Head of caudate nucleus (tissue), 42 donors: ENCODE measurements at regions not wholly inside any gene's neighbourhood (a gene's known extent, or its start where the extent isn't known, plus 50 kb on each side); places are given as distances from the start of the nearest gene placed in this dataset.
"Not testable (repeated sequence)": the region's sequence is repeated elsewhere in the genome, so short reads cannot be mapped to it uniquely, and the experiment has no call there.

Source experiments
- DNase-seq, 42 donors: peaks; one replicate each; pipeline versions ENCODE4 v3.0.0 to v3.0.0-alpha.2; 2020 to 2021; ENCODE audit warnings: mixed read lengths in 7 of 42
- intact Hi-C: fragments of 100-400 bp; cut with DNase I; formaldehyde crosslinking; loops from one replicate; pipeline ENCODE4 v1.15.0; 2022

GRCh38 chrY:17607150-17607549, 272.9 kb downstream of the CDY2B start:
- DNase-seq, intact Hi-C loops: not testable (repeated sequence)

DNA sequence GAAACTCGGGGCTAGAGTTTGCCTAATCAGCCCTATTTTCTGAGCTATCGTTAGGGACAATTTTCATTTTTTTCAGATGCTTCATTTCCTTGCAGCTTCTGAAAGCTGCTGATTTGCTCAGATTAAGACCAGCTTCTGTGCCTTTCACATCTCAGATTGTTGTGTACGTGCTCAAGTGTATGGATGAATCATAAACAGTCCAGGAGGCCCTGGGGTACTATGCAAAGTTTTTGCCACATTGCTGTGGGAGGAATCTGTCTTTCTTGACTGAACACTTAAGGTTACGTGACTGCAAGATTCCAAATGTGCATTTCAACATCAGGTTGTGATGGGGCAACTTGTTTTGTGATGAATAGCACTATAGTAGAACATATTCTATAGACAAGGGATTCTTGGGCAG, 280.8 kb downstream of the CDY2B start:
- intact Hi-C loops, result not testable (repeated sequence)

DNA sequence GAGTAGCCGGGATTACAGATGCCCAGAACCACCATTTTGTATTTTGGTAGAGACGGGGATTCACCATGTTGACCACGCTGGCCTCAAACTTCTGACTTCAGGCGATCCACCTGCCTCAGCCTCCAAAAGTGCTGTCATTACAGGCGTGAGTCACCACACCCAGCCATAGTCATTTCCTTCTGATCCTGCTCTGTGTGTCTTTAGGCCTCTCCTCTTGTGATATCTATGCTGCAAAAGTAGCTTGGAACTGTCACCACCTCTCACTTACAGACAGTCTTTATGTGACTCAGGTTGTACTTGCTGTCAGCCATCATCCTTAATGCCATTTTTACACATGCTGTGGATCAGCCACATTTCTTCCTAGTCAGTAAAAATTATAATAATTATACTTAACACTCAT, 286.3 kb downstream of the CDY2B start:
- intact Hi-C loops, DNase-seq: not testable (repeated sequence)

More for the DNA sequence above, 280.8 kb downstream of the CDY2B start:
- not testable (repeated sequence) for DNase-seq

- intact Hi-C loops, DNase-seq: not testable (repeated sequence)
Measured at GRCh38 chrY:17579956-17580519, 300.0 kb downstream of the CDY2B start.

DNA sequence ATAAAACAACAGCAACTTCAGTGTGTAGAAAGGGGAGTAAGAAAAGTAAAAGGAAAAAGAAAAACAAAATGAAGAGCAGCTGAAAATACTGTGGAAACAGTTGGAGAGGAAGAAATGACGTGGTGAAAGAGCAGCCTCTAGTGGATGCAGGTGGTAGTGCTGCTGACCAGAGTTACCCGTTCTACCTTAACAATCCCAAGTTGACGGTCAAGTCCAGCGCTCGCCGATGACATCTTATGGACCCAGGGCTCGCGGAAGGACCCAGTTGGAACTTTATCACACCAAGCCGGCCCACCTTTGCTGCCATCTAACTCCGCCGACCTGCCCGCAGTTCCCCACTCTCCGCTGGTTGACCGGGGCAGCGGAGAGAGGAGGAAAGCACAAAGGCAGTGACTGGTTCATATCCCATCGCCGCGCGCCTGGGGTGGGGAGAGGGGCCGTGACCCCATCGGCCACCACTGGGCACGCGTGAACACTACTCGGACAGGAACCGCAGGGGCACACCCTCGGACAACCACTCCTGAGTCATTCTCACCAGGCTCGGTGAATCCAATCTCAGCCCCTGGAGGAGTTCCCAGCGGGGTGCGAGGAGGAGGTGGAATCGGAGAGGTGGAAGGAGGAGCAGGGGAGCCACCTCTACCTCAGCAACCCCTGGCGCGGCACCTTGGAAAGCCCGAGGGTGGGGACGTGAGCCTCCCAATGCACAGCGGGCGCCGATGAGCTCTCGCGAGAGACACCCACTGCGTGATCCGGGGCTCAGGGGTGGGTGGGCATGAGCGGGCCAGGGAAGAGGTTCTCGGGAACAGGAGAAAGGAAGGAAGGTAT, 300.7 kb downstream of the CDY2B start:
- intact Hi-C loops, result not testable (repeated sequence)
- peak in 5 of 42 donors; percentile 0 to 9 (median 2) for DNase-seq

GRCh38 chrY:17563114-17563513, 316.9 kb downstream of the CDY2B start:
- DNase-seq, intact Hi-C loops: not testable (repeated sequence)
